ENCODE measurements at regions not wholly inside any gene's neighbourhood (a gene's known extent, or its start where the extent isn't known, plus 50 kb on each side); places are given as distances from the start of the nearest gene placed in this dataset.
"Not testable (repeated sequence)": the region's sequence is repeated elsewhere in the genome, so short reads cannot be mapped to it uniquely, and the experiment has no call there.

GRCh38 chr13:39893808-39894207, 238.3 kb downstream of the COG6 start:
- no peak for DNase-seq (ENCODE audit: low read depth)

GRCh38 chr13:39894586-39894985, 239.1 kb downstream of the COG6 start:
- DNase-seq (ENCODE audit: low read depth), result no peak

- DNase-seq (ENCODE audit: low read depth), result no peak
Measured at GRCh38 chr13:39895254-39895653, 239.8 kb downstream of the COG6 start.

GRCh38 chr13:39897636-39898035, 242.2 kb downstream of the COG6 start:
- DNase-seq (ENCODE audit: low read depth), result no peak

- DNase-seq (ENCODE audit: low read depth), result no peak
Measured at GRCh38 chr13:39900106-39900750, 244.8 kb downstream of the COG6 start.

GRCh38 chr13:39904959-39905358, 249.5 kb downstream of the COG6 start:
- DNase-seq (ENCODE audit: low read depth), result no peak

- DNase-seq (ENCODE audit: low read depth), result no peak
Measured at GRCh38 chr13:39909634-39910033, 254.2 kb downstream of the COG6 start.

- no peak for DNase-seq (ENCODE audit: low read depth)
Measured at GRCh38 chr13:39910041-39910440, 254.6 kb downstream of the COG6 start.

GRCh38 chr13:39910833-39911232, 255.4 kb downstream of the COG6 start:
- DNase-seq (ENCODE audit: low read depth), result no peak

- no peak for DNase-seq (ENCODE audit: low read depth)
Measured at GRCh38 chr13:39913339-39913738, 257.9 kb downstream of the COG6 start.

- DNase-seq (ENCODE audit: low read depth), result no peak
Measured at GRCh38 chr13:39913928-39914327, 258.5 kb downstream of the COG6 start.

GRCh38 chr13:39915418-39915817, 260.0 kb downstream of the COG6 start:
- no peak for DNase-seq (ENCODE audit: low read depth)

GRCh38 chr13:39916330-39916729, 260.9 kb downstream of the COG6 start:
- DNase-seq (ENCODE audit: low read depth), result no peak

- DNase-seq (ENCODE audit: low read depth), result no peak
Measured at GRCh38 chr13:39918620-39919236, 263.3 kb downstream of the COG6 start.

GRCh38 chr13:39920613-39921012, 265.2 kb downstream of the COG6 start:
- no peak for DNase-seq (ENCODE audit: low read depth)

GRCh38 chr13:39926345-39926744, 270.9 kb downstream of the COG6 start:
- no peak for DNase-seq (ENCODE audit: low read depth)

GRCh38 chr13:39928261-39928660, 272.8 kb downstream of the COG6 start:
- no peak for DNase-seq (ENCODE audit: low read depth)

GRCh38 chr13:39929583-39929982, 274.1 kb downstream of the COG6 start:
- DNase-seq (ENCODE audit: low read depth), result no peak

GRCh38 chr13:39930060-39930459, 274.6 kb downstream of the COG6 start:
- no peak for DNase-seq (ENCODE audit: low read depth)

- DNase-seq (ENCODE audit: low read depth), result no peak
Measured at GRCh38 chr13:39930544-39931444, 275.3 kb downstream of the COG6 start.

- no peak for DNase-seq (ENCODE audit: low read depth)
Measured at GRCh38 chr13:39931505-39931904, 276.0 kb downstream of the COG6 start.

GRCh38 chr13:39932514-39932913, 277.1 kb downstream of the COG6 start:
- DNase-seq (ENCODE audit: low read depth), result not testable (repeated sequence)

- no peak for DNase-seq (ENCODE audit: low read depth)
Measured at GRCh38 chr13:39935155-39935554, 279.7 kb downstream of the COG6 start.
